GM21825 (cell line): ENCODE measurements at regions not wholly inside any gene's neighbourhood (a gene's known extent, or its start where the extent isn't known, plus 50 kb on each side); places are given as distances from the start of the nearest gene placed in this dataset.

Experiments
- ATAC-seq: cut with Tn5 transposase; IDR thresholded peaks from one replicate; pipeline ENCODE4 v1.9.1; 2021; ENCODE audit warnings: mild to moderate bottlenecking, moderate library complexity; ENCODE audit not compliant: unreplicated experiment

DNA sequence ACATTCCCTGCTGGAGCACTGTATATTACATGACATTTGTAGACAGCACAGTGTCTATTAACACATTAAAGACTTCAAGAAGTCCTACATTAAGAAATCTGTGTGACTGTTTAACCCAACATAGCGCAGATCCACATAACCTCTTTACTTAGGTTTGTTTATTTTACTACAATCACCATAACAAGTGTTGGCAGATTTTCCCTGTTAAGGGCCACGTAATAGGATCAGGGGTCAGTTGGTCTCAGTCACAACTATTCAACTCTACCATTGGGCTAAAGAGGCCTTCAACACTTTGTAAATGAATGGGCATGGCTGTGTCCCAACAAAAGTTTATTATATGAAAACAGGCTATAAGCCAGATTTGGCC, 51.3 kb upstream of the ADORA2B start:
- no peak for ATAC-seq

- ATAC-seq, result no peak
These were observed 50.7 kb upstream of the ADORA2B start for GRCh38 chr17:15894258-15894657.

DNA sequence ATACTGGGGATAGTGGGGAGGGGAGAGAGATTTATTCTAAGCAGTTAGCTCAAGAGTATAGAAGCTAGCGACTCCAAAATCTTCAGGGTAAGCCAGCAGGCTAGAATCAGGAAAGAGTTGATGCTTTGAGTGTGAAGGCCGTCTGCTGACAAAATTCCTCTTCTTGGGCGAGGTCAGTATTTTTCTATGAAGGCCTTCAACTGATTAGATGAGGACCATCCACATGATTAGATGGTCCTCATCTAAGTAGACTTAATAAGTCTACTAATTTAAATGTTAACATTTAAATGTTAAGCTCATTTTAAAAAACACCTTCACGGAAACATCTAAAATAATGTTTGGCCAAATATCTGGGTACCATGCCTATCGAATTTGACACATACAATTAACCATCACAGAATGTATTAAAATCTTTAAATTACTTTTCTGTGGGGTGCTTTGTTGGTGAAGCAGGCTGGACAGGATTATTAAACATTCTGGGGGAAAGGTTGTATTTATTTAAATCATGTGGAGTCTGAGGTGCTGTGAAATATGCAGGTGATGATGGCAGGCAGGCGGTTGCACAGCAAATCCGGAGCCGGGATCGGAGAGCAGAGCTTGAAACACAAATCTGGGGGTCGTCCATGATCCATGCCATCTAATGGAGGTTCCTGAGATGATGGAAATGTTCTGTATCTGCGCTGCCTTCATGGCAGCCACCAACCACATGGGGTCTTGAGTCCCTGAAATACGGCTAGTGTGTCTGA, 49.8 kb upstream of the ADORA2B start:
- no peak for ATAC-seq
